Heart left ventricle (tissue), 16 donors: ENCODE measurements at regions not wholly inside any gene's neighbourhood (a gene's known extent, or its start where the extent isn't known, plus 50 kb on each side); places are given as distances from the start of the nearest gene placed in this dataset.
"Not testable (repeated sequence)": the region's sequence is repeated elsewhere in the genome, so short reads cannot be mapped to it uniquely, and the experiment has no call there.

Experiments used
- ATAC-seq, 4 donors: fragments of 200-7000 bp; cut with Tn5 transposase; one replicate each; pipeline ENCODE4 v1.9.1; 2020 to 2022; ENCODE audit warnings: moderate library complexity in 4 of 4, mild to moderate bottlenecking in 3 of 4, moderate number of reproducible peaks in 1 of 4
- DNase-seq, 5 donors: peaks; one replicate each; pipeline ENCODE4 v3.0.0-alpha.2; 2020
- H3K27ac ChIP-seq, 12 donors: fragments of 200-600 bp; sonication (generic) in 4 of 12; one replicate each; pipeline versions ENCODE4 v1.5.0 to v1.8.0; 2016 to 2022; ENCODE audit warnings: mild to moderate bottlenecking in 2 of 12
- H3K27me3 ChIP-seq, 9 donors: fragments of 200-600 bp; sonication (generic) in 2 of 9; one replicate each; pipeline versions ENCODE4 v1.5.1 to v1.8.0; 2016 to 2022; ENCODE audit warnings: mild to moderate bottlenecking in 3 of 9
- H3K36me3 ChIP-seq, 9 donors: fragments of 200-600 bp; sonication (generic) in 2 of 9; one replicate each; pipeline versions ENCODE4 v1.5.0 to v1.8.0; 2018 to 2022; ENCODE audit warnings: mild to moderate bottlenecking in 2 of 9
- H3K4me1 ChIP-seq, 12 donors: fragments of 200-600 bp; sonication (generic) in 4 of 12; one replicate each; pipeline versions ENCODE4 v1.5.0 to v1.8.0; 2016 to 2022; ENCODE audit warnings: mild to moderate bottlenecking in 3 of 12
- H3K4me3 ChIP-seq, 12 donors: fragments of 200-600 bp; sonication (generic) in 4 of 12; one replicate each; pipeline versions ENCODE4 v1.5.0 to v1.8.0; 2017 to 2022; ENCODE audit warnings: mild to moderate bottlenecking in 9 of 12, moderate library complexity in 4 of 12
- H3K9me3 ChIP-seq, 12 donors: fragments of 200-600 bp; sonication (generic) in 4 of 12; one replicate each; pipeline versions ENCODE4 v1.5.0 to v1.8.0; 2016 to 2022; ENCODE audit warnings: mild to moderate bottlenecking in 1 of 12
- POLR2A ChIP-seq, 2 donors: fragments of 450-650 bp; IDR thresholded peaks; one replicate each; pipeline ENCODE4 v1.6.1; 2017; ENCODE audit warnings: antibody characterized with exemption in 2 of 2, mild to moderate bottlenecking in 2 of 2, moderate library complexity in 2 of 2
- WGBS, 4 donors: extraction: QIAGEN DNeasy Blood & Tissue Kit in 2 of 4; methylation state at CpG; one replicate each; pipeline versions ENCODE4 v1.1.5 to v1.1.7; 2013 to 2018; 5-methylcytosine and 5-hydroxymethylcytosine counted together
- intact Hi-C, 10 donors: fragments of 100-400 bp; cut with DNase I; formaldehyde crosslinking; loops; one replicate each; pipeline versions ENCODE4 v1.11.1 to v1.14.2; 2022
- TF ChIP-seq, protein P1 (sequence below), 12 donors: fragments of 200-600 bp; sonication (generic) in 4 of 12; IDR thresholded peaks; one replicate each; pipeline versions ENCODE4 v1.5.0 to v1.8.0; 2018 to 2022; ENCODE audit warnings: antibody characterized with exemption in 12 of 12, mild to moderate bottlenecking in 5 of 12
- donor health status: ischemic (EF 13 %, LVEDD 7.1; RV severe dilation, severe dysfunction).
- donor health status: healthy with polysubstance abuse.
- donor health status: DM: no; HTN: yes; CAD: no.
- donor health status: DM: no; HTN: no; CAD: no.
- donor health status: ischemic (EF 25% LVEDD 6.9; RV normal size, moderate dysfunction).
- donor health status: ischemic (EF 25% LVEDD 5.7; RV mildly dilated, moderate dysfunction).
- donor health status: healthy.
- donor health status: DM: yes; HTN: yes; CAD: no.
- donor health status: ischemic (EF 35%, LVEDD 5.7; RV mildly dilated, moderate dysfunction).
- donor health status: nonischemic (EF 11% LVEDD 7.7; RV severe dilation, severe dysfunction).
- donor health status: DM: yes; HTN: yes; CAD: no.
- donor health status: PGD.
- donor health status: ischemic (EF 29% LVEDD 5.4; RV normal size, mild dysfunction).
- donor health status: nonischemic (EF 23%, LVEDD 6.1; RV moderate dilation, normal function).

DNA sequence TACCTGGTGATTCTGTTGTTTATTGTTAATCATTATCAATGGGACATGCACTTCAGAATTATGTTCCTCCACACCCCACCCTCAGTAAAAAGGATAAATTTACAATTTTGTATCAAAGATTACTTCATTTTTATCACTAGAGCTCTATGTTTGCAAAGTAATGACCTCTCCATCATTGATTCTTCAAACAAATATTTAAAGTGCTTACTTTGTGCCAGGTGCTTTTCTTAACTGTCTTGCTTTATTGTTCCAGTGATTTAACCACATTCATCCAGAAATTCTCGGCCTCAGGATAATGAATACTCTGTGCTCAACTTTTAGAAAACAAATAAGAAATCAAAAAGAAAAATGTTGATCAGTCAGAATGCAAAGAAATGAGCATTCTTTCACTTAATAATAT is 144.9 kb upstream of the FOXP2 start:
- intact Hi-C loops: no loop called here

GRCh38 chr7:114267550-114267949 is 147.1 kb upstream of the FOXP2 start:
- intact Hi-C loops, DNase-seq, H3K27ac ChIP-seq, H3K36me3 ChIP-seq, ATAC-seq, H3K4me3 ChIP-seq, H3K4me1 ChIP-seq, H3K27me3 ChIP-seq: not testable (repeated sequence)
- WGBS, 4 donors: 86 to 93% (median 89%) methylated on average over 3 of the region's 3 CpGs
- peaks cover 0 to 17% (median 0%) of the 10 kb centered on the region in 12 donors for H3K9me3 ChIP-seq

More for the DNA sequence above, 144.9 kb upstream of the FOXP2 start:
- no peak for TF ChIP-seq POLR2A (IDR thresholded peaks at IDR 0.05)
- TF ChIP-seq, protein P1, sequence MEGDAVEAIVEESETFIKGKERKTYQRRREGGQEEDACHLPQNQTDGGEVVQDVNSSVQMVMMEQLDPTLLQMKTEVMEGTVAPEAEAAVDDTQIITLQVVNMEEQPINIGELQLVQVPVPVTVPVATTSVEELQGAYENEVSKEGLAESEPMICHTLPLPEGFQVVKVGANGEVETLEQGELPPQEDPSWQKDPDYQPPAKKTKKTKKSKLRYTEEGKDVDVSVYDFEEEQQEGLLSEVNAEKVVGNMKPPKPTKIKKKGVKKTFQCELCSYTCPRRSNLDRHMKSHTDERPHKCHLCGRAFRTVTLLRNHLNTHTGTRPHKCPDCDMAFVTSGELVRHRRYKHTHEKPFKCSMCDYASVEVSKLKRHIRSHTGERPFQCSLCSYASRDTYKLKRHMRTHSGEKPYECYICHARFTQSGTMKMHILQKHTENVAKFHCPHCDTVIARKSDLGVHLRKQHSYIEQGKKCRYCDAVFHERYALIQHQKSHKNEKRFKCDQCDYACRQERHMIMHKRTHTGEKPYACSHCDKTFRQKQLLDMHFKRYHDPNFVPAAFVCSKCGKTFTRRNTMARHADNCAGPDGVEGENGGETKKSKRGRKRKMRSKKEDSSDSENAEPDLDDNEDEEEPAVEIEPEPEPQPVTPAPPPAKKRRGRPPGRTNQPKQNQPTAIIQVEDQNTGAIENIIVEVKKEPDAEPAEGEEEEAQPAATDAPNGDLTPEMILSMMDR (IDR thresholded peaks at IDR 0.05): no peak
- no peaks in the 10 kb centered on the region for H3K27me3 ChIP-seq
- H3K9me3 ChIP-seq: peaks cover 0 to 18% (median 0%) of the 10 kb centered on the region in 12 donors
- 62 to 73% (median 64%) methylated on average over 1 of the region's 1 CpG for WGBS, 4 donors
- H3K36me3 ChIP-seq: no peaks in the 10 kb centered on the region
- no peaks in the 10 kb centered on the region for H3K4me1 ChIP-seq
- no peak overlapping the region for H3K27ac ChIP-seq
- ATAC-seq (no peak), DNase-seq (no peak)
- H3K4me3 ChIP-seq: no peak overlapping the region

- DNase-seq (no peak), ATAC-seq (no peak)
- Histone ChIP-seq H3K4me1 (no peaks in the 10 kb centered on the region), H3K27me3 (no peaks in the 10 kb centered on the region), H3K36me3 (no peaks in the 10 kb centered on the region), H3K4me3 (no peak overlapping the region), H3K27ac (no peak overlapping the region), H3K9me3 (peaks cover 0 to 11% (median 0%) of the 10 kb centered on the region in 12 donors)
- no peak for TF ChIP-seq POLR2A (IDR thresholded peaks at IDR 0.05)
- TF ChIP-seq, protein P1 (IDR thresholded peaks at IDR 0.05): no peak
- WGBS, 4 donors: 94 to 99% (median 96%) methylated on average over 2 of the region's 2 CpGs
- intact Hi-C loops: no loop called here
Observed at GRCh38 chr7:114264023-114264422, 150.6 kb upstream of the FOXP2 start.

GRCh38 chr7:114263219-114263618 is 151.4 kb upstream of the FOXP2 start:
- no peak for TF ChIP-seq POLR2A (IDR thresholded peaks at IDR 0.05)
- Histone ChIP-seq H3K27ac (no peak overlapping the region), H3K9me3 (peaks cover 0 to 9% (median 0%) of the 10 kb centered on the region in 12 donors), H3K36me3 (no peaks in the 10 kb centered on the region), H3K4me1 (no peaks in the 10 kb centered on the region), H3K27me3 (no peaks in the 10 kb centered on the region), H3K4me3 (no peak overlapping the region)
- DNase-seq: no peak
- intact Hi-C loops: no loop called here
- 56 to 74% (median 67%) methylated on average over 3 of the region's 3 CpGs for WGBS, 4 donors
- no peak for ATAC-seq

DNA sequence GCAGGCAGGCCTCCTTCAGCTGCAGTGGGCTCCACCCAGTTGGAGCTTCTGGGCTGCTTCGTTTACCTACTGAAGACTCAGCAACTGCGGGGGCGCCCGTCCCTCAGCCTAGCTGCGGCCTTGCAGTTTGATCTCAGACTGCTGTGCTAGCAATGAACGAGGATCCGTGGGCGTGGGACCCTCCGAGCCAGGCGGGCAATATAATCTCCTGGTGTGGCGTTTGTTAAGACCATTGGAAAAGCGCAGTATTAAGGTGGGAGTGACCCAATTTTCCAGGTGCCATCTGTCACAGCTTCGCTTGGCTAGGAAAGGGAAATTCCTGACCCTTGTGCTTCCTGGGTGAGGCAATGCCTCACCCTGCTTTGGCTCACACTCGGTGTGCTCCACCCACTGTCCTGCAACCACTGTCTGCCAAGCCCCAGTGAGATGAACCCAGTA is 159.2 kb upstream of the FOXP2 start:
- WGBS, 4 donors: 74 to 91% (median 86%) methylated on average over 9 to 14 of the region's 14 CpGs
- Histone ChIP-seq H3K27ac (no peak overlapping the region), H3K36me3 (no peaks in the 10 kb centered on the region), H3K9me3 (peaks cover 0 to 12% (median 1%) of the 10 kb centered on the region in 12 donors), H3K4me3 (no peak overlapping the region), H3K27me3 (no peaks in the 10 kb centered on the region), H3K4me1 (no peaks in the 10 kb centered on the region)
- TF ChIP-seq POLR2A (IDR thresholded peaks at IDR 0.05): no peak
- TF ChIP-seq, protein P1 (IDR thresholded peaks at IDR 0.05): no peak
- ATAC-seq (no peak), DNase-seq (no peak)
- intact Hi-C loops: no loop called here
